GM18517 (cell line): ENCODE measurements at regions not wholly inside any gene's neighbourhood (a gene's known extent, or its start where the extent isn't known, plus 50 kb on each side); places are given as distances from the start of the nearest gene placed in this dataset.
"Not testable (repeated sequence)": the region's sequence is repeated elsewhere in the genome, so short reads cannot be mapped to it uniquely, and the experiment has no call there.

Experiments
- ATAC-seq: cut with Tn5 transposase; IDR thresholded peaks from one replicate; pipeline ENCODE4 v1.9.1; 2021; ENCODE audit warnings: mild to moderate bottlenecking, moderate library complexity; ENCODE audit not compliant: unreplicated experiment

DNA sequence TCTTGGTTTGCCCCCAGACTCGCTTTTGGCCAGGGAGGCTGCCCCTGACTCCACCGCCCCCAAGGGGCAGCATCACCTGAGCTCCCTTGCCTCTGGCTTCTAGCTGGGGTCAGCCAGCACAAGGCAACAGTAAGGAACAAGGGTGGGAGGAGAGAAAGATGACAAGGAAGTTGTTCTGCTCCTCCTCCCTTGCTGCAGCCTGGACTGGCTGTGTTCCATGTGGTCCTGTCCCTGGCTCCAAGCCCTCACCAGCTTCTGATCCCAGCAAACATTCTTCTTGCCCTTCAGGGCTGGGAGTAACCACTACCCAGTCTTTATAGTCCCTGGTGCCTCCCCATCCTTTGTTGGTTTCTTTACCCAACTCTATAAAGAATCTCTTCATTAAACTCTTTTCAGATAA, 100.3 kb upstream of the SPIN1 start:
- no peak for ATAC-seq

DNA sequence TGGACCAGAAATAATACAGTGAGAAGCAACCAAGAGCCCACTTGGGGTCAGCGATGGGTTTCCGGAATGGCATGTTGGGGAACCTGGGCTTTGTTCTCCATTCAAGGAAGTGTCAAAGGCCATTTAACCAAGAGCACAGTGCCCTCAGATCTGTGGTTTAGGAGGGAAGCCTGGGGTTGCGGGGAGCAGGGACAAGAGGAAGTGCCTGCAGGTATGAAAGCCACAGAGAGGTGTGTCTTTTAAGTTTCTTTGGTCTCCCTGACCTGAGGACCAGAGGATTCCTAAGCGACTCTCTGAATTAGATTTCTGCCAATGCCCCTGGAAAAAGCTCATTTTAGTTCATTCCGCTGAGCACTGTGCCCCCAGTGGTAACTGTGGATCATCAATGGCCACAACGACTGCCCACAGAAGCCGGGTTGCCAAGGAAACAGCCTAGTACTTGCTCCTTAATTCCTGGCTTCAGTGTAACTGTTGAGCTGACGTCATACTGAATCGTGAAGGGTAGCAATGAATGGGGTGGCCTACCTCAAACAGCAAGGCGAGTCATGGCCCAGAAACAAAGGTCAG, 107.3 kb upstream of the SPIN1 start:
- ATAC-seq: no peak

DNA sequence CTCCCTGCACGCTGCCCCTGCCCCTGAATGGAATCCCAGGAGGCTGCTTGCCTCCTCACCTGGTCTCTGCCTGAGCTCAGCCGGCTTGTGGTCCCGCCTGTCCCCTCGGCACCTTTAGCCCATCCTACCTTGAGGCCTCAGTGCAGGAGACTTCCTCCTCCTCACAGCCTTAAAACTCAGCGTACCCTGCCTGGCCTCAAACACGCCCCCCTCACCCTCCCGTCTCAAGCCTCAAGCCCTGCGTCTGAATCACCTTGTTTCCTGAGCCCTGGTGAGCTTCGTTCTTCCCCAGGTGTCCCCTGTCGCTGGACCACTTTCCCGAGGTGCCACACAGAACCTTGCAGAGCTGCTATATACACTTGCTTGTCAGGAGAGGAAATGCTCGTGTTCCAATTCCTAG, 110.2 kb upstream of the SPIN1 start:
- ATAC-seq: no peak

DNA sequence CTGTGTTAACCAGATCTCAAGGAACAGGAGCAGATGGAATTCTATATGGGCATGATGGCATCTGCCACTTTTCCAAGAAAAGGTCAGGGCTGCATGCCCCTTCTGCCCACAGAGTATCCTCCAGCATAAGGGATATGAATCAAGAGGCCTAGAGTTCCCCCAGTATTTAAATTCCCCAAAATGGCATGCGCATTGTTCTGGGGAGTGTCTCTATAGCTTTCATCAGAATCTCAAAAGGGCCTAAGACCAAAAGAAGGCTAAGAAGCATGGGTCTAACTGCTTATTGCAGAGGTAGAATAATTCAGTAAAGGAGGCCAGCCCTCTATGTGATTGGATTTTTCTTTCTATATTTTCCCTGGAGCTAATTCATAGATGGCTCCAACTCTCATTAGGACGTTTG, 114.2 kb upstream of the SPIN1 start:
- no peak for ATAC-seq

DNA sequence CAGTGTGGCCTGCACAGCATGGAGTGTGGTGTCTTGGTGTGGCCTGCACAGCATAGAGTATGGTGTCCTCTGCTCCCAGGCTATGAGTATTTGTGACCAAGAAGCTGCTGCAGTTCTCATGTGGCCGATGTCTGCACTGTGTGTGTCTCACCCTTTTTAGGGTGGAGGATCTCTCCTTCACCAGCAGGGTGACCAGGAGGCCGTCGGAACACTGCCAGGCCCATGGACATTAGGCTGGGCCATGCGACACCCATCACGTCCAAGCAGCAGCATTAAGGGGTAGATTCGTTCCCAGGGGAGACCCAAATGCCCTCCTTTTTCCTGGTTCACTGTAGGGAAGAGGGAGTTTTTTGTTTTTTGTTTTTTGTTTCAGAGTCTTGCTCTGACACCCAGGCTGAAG, 115.3 kb upstream of the SPIN1 start:
- no peak for ATAC-seq

DNA sequence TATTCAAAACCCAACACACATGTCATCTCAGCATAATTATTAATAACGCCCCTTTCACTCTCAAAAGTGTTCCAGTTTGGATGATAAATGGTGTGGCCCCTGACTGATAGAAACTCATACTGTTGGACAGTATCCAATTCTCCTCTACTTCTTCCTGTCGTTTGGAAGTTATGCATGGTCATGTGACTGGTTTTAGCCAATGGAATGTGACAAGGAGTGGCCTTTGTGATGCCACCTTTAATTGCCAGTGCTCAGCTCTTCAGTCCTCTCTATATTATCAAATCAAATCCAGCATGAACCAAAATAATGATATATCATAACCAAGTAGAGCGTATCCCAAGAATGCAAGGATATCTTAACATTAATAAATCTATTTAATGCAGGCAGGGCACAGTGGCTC, 117.8 kb upstream of the SPIN1 start:
- ATAC-seq: no peak

DNA sequence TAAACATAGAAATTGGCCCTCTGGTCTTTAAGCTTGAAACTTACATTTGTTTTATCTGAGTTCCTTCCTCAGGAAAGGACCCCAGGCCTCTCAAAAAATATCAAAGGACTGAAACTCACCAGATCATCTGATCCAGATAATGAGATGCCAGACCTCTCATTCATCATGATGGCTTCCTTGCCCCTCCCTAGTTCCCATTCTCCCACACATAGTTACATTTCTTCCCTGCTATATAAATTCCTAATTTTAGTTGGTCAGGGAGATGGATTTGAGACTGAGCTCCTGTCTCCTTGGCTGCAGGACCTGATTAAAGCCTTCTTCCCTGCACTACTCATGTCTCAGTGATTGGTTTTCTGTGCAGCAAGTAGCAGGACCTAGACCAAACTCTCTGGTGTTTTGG, 119.4 kb upstream of the SPIN1 start:
- ATAC-seq: no peak

DNA sequence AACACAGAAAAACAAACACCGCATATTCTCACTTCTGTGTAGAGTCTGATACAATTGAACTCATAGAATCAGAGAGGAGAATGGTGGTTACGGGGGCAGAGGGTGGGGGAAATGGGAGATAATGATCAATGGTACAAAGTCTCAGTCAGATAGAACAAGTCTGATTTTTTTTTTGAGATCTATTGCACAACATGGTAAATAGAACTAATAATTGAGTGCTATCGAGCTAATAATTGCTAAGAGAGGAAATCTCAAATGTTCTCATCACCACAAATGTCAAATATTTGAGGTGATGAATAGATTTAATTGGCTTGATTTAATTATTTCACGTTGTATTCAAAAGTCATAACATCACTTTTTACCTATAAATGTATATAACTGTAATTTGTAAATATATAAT, 121.0 kb upstream of the SPIN1 start:
- no peak for ATAC-seq

DNA sequence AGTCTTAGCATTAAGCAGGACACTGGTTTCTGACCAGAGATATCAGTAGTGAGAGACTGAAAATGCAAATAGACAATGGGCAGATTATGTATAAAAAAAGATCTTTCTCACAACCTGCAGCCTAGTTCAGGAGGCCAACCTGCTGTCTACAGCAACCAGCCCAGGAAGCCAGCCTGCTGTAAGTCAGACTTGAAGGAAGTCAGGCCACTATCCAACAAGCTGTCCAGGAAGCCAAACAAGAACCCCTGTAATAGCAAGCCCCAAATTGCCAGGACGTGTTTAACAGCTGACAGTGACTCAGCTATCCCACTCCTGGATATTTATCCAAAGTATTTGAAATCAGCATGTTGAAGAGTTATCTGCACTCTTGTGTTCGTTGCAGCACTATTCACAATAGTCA, 121.8 kb upstream of the SPIN1 start:
- ATAC-seq: no peak

DNA sequence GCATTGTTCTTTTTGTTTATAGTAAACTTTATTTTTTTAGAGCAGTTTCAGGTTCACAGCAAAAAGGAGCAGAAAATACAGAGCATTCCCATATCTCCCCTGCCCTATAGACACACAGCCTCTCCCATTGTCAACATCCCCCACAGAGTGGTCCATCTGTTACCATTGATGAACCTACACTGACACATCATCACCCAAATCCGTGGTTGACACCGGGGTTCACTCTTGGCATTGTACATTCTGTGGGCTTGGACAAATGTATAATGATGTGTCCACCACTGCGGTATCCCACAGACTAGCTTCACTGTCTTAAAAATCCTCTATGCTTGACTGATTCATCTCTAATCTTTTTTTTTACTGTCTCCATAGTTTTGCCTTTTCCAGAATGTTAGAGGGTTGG, 120.7 kb upstream of the SPATA31C2 start:
- ATAC-seq: no peak

DNA sequence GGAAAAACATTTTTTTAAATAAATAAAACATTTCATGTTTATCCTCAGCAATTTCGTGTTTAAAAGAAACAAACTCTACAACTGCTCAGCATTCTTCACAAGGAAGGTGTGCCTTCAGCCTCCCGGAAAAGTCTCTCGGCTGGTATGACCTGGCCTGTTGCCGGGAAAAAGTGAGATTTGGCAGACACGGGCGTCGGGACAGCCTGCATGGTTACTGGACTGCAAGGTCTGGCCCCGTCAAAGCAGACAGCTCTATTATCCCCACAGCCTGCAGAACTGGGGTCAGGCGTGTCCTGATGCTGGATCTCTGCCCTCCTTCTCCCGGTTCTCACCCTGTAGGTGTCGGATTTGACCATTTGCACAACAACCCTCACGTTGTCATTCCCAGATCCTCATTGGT, 120.3 kb upstream of the SPATA31C2 start:
- ATAC-seq: no peak

DNA sequence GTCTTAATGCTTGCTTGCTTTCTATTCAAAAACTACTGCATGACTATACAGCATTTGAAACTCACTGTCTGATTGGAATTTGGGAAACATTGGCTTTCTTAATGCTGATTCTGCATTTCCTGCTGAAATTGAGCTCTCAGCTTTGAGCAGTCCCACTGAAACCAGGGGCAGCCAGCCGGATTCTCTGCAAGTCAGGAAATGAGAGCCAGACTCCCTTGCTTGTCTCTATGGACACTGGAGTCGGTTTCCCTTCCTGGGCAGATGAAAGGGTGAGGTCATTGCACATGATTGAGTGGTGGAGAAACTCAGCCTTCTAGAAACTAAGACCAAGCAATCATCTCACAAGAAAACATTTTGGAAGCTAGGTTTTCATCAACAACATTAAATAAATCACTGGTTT, 119.7 kb upstream of the SPATA31C2 start:
- ATAC-seq: no peak

DNA sequence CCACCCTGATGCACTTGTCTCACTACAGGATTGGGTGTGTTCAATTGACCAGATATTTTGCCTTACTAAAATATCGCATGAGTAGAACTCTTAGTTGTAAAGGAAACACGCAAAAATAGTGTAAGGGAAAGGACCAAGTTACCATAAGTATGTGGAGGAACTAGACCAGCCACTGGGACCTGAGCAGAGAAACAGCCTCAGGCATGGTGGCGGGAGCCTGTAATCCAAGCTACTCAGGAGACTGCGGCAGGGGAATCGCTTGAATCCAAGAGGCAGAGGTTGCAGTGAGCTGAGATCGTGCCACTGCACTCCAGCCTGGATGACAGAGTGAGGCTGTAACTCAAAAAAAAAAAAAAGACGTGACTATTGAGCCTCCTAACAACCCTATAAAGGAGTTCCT, 117.9 kb upstream of the SPATA31C2 start:
- ATAC-seq: no peak

DNA sequence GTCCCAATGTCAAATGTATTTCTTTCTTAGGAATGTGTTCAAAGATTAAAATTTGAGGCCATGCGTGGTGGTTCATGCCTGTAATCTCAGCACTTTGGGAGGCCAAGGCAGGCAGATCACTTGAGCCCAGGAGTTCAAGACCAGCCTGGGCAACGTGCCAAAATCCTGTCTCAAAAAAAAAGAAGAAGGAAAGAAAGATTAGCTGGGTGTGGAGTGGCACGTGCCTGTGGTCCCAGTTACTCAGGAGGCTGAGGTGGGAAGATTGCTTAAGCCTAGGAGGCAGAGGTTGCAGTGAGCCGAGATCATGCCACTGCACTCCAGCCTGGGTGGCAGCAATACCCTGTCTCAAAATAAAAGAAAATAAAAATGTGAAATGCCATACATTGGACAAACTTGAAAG, 117.5 kb upstream of the SPATA31C2 start:
- ATAC-seq: not testable (repeated sequence)

DNA sequence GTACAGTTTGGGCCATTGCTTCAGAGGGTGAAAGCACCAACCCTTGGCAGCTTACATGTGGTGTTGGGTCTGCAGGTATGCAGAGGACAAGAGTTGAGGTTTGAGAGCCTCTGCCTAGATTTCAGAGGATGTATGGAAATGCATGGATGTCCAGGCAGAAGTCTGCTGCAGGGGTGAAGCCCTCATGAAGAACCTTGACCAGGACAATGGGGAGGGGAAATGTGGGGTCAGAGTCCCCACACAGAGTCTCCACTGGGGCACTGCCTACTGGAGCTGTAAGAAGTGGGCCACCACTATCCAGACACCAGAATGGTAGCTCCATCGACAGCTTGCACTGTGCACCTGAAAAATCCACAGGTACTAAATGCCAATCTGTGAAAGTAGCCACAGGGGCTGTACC, 113.6 kb upstream of the SPATA31C2 start:
- no peak for ATAC-seq

DNA sequence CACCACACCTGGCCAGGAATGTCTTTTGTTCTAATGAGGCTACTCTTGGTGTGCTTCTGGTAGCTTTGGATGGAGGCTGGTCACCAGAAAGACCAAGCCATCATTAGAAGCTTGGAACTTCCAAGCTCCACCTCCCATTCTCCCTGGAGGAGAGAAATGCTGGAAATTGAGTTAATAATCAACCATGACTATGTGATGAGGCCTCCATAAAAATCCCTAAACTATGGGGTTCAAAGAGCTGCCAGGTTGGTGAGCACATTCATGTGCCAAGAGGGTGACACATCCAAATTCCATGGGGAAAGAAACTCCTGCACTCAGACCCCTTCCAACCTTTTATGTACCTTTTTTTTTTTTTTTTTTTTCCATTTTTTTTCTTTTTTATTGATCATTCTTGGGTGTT, 105.5 kb upstream of the SPATA31C2 start:
- no peak for ATAC-seq

DNA sequence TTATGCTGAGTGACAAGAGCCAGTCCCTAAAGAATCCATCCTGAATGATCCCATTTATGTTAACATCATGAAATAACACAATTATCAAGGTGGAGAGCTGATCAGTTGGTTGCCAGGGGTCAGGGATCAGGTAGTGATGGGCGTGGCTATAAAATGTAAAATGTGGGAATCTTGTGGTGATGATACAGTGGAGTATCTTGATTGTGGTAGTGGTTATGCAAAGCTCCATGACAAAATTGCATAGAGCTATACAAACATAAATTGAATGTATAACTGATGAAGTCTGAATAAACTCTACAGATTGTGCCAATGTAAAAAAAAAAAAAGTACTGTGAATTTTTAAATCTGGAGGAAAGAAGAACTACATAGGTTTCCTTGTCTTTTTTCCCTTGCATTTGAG, 104.6 kb upstream of the SPATA31C2 start:
- ATAC-seq: no peak

DNA sequence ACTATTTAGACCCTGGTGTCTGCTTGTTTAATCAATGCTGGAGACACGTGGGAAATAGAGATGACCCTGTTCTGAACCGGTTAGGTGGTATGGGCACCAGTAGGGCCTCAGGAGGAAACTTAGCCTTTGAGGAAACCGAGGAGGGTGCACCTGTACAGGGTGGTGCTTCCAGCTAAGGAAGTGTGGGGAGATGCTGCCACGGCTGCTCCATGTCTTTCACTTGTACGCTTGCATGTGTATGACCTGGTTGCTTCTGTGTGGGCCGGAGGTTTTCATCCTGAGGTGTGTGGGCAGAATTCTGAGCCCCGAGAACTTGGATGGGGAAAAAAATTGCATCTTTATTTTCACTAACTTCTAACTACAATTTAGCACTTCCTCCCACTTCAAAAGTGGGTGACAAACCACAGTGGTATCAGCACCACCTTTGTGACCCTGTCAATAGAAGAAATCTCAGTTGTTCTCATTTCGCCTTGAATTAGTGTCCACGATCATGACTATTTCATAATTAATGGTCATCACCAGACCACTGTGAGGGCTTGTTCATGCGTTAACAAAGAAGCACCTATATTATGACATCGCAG, 99.8 kb upstream of the SPATA31C2 start:
- no peak for ATAC-seq

DNA sequence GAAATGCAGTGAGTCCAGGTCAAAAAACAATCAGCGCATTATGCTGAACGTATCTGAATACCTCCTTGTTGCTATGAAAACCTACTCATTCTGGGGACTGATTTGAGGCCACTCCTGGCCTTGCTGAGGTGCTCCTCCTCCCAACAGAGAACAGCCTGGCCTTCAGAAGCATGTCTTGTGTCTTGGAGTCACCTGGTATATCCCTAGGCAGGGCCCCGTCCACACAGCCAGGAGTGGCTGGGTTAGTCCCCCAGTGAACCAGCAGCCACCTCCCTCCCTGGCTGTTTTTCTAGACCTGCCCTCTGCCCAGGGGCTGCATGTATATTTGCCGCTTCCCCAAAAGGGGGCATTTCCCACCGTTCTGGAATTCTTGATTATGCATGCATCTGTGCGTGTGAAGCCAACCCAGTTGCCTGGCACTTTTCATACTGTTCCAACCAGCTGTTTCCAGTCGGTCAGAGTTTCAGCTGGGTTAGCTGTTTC, 99.2 kb upstream of the SPATA31C2 start:
- ATAC-seq: no peak

DNA sequence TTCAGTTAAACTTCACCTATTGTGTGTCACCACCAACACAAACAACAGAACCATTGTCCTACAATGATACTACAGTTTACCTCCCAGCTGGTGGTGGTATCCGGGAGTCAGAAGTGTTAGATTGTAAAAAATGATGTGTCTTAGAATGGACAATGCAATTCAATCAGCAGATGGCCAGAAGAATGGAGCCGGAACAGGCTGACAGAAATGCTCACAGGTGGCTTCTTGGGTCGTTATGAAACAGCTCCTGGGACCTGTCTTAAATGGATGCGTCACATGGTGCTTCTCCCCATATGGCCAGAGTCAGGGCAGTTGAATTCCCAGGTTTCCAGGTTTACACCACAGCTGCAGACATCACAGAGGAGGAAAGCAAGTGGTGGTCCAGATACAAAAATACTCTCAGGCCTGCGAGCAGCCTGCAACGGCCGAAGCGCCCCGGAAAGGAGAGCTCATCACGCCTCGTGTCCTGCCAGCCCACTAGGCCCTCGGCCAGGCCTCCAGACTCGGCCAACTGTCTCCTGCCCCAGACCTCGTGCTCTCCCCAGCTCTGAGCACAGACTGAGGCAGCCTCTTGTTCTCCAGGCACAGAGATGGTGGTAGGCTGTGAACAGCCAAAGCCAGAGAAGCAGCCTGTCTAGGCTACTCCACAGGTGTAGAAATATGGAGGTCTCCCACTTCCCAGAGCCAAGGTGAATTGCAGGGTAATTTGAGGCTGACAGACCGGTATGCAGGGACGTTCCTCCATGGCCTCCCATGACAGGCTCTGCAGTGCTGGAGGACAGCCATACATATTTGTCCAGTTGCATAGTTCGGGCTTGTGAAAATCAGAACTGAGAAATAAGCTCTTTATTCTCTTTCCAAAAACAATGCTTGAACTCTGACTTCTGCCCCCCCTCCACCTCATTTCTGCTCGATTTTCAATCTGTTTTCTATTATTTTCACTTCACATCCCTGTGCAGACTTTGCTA, 98.5 kb upstream of the SPATA31C2 start:
- ATAC-seq: no peak

DNA sequence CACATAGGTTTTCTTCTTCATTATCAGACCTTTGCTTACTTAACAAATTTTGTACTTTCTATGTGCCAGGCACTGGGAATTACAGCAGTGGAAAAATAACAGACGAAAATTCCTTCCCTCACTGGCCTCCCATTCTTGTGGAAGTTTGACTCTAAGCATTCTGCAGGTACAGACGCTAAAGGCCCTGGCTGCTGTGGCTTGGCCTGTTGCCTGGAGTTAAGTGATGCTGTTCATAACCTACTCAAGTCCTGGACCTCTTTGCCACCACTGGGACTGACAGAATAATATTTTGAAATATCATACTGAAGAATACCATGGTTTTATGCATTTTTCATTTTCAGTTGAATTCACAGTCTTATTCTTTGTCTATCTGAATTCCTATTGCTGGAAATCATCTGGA, 97.3 kb upstream of the SPATA31C2 start:
- ATAC-seq: no peak

DNA sequence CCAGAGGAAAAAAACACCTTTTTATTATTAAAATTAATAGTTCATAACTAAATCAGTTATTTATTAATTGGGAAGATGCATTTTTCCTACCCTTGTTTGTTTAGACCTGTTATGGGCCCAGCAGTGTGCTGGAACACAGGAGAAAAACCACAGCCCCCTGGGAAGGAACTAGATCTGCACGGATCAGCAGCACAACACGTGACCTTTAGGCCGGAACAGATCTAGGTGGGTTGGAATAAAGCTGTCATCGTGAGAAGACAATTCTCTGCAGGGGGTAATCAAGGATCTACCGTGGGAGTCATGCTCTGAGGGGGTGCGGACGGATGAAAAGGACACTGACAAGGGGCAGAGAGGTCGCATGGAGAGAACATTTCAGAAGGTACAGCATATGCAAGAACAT, 95.8 kb upstream of the SPATA31C2 start:
- no peak for ATAC-seq
